ENCODE measurements at regions not wholly inside any gene's neighbourhood (a gene's known extent, or its start where the extent isn't known, plus 50 kb on each side); places are given as distances from the start of the nearest gene placed in this dataset.
"Not testable (repeated sequence)": the region's sequence is repeated elsewhere in the genome, so short reads cannot be mapped to it uniquely, and the experiment has no call there.

DNA sequence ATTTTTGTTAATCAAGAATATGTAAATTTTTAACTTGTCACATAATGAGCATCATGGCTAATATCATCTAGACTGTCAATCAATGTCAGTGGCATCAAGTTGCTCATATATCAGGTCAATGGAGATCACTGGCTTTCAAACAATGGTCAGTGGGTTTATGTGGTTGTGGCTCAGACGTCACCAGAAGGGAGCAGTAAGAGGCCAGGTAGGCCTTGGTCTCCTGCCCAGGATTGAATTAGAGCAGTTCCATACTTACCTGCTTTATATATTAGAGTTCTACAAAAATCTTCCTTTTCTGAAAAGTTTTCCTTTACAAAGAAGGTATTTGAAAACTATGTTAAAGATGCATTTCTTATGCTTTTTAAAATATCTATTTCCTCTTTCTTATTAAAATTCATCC lies 206.3 kb upstream of the B3GALT2 start:
- peaks cover 0 to 4% (median 0%) of the 10 kb centered on the region in 6 donors for H3K9me3 Mint-ChIP-seq
- DNase-seq = no peak
- peaks cover 0 to 3% (median 0%) of the 10 kb centered on the region in 3 donors for H3K27me3 Mint-ChIP-seq (ENCODE audit: low read depth in 3 of 3)
- peaks cover 0 to 4% (median 0%) of the 10 kb centered on the region in 3 donors for H3K36me3 Mint-ChIP-seq
- no peak overlapping the region for H3K4me3 Mint-ChIP-seq
- no peak overlapping the region for H3K27ac Mint-ChIP-seq
- H3K4me1 Mint-ChIP-seq = no peaks in the 10 kb centered on the region

DNA sequence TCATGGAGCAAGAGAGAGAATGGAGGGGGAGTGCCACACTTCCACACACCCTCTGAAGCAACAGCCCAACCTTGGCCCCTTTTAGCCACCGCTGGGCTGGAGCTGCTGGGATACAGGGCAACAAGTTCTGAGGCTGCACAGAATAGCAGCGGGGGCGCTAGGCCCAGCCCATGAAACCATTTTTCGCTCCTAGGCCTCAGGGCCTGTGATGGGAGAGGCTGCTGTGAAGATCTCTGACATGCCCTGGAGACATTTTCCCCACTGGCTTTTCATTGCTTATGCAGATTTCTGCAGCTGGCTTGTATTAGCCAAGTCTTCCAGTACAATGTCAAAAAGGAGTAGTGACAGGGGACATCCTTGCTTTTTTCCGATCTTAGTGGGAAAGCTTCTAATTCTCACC lies 202.3 kb upstream of the B3GALT2 start:
- no peak for DNase-seq
- peaks cover 0 to 6% (median 0%) of the 10 kb centered on the region in 6 donors for H3K9me3 Mint-ChIP-seq
- H3K4me3 Mint-ChIP-seq = no peak overlapping the region
- H3K27ac Mint-ChIP-seq = no peak overlapping the region
- H3K27me3 Mint-ChIP-seq (ENCODE audit: low read depth in 3 of 3) = no peaks in the 10 kb centered on the region
- no peaks in the 10 kb centered on the region for H3K4me1 Mint-ChIP-seq
- H3K36me3 Mint-ChIP-seq = peaks cover 0 to 4% (median 0%) of the 10 kb centered on the region in 3 donors

GRCh38 chr1:193388165-193388564 lies 201.8 kb upstream of the B3GALT2 start:
- Mint-ChIP-seq H3K36me3 (peaks cover 0 to 4% (median 0%) of the 10 kb centered on the region in 3 donors), H3K9me3 (peaks cover 0 to 6% (median 0%) of the 10 kb centered on the region in 6 donors), H3K4me3 (no peak overlapping the region), H3K27me3 (ENCODE audit: low read depth in 3 of 3) (no peaks in the 10 kb centered on the region), H3K4me1 (no peaks in the 10 kb centered on the region), H3K27ac (no peak overlapping the region)
- DNase-seq = no peak

DNA sequence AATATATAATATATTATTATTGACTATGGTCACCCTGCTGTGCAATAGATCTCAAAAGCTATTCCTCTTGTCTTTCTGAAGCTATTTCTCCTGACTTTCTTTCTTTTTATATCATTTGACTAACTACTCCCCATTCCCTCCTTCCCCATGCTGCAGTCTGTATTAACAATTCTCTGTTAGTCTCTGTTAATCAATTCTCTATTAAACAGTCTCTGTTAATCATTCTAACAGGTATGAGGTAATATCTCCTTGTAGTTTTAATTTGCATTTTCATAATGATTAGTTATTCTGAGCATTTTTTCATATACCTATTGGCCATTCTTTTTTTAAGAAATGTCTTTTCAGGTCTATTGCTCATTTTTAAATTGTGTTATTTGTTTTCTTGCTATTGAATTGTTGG lies 201.0 kb upstream of the B3GALT2 start:
- H3K27me3 Mint-ChIP-seq (ENCODE audit: low read depth in 3 of 3) = no peaks in the 10 kb centered on the region
- no peak overlapping the region for H3K4me3 Mint-ChIP-seq
- H3K9me3 Mint-ChIP-seq = peaks cover 0 to 6% (median 0%) of the 10 kb centered on the region in 6 donors
- peaks cover 0 to 4% (median 0%) of the 10 kb centered on the region in 3 donors for H3K36me3 Mint-ChIP-seq
- no peak for DNase-seq
- H3K4me1 Mint-ChIP-seq = no peaks in the 10 kb centered on the region
- H3K27ac Mint-ChIP-seq = no peak overlapping the region

- H3K4me1 Mint-ChIP-seq; H3K9me3 Mint-ChIP-seq; H3K27me3 Mint-ChIP-seq (ENCODE audit: low read depth in 3 of 3): not testable (repeated sequence)
Observed at GRCh38 chr1:193378451-193378850, 192.0 kb upstream of the B3GALT2 start.

DNA sequence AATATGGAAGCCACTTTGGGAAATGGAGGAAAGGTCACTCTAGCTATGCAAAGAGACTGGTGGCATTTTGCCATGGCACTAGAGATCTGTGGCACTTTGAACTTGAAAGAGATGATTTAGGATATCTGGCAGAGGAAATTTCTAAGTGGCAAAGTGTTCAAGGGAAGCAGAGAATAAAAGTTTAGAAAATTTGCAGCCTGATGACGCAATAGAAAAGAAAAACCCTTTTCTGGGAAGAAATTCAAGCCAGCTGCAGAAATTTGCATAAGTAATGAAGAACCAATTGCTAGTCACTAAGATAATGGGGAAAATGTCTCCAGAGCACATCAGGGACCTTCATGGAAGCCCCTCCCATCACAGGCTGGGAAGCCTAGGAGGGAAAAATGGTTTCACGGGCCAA lies 191.1 kb upstream of the B3GALT2 start:
- Mint-ChIP-seq H3K9me3 (no peaks in the 10 kb centered on the region), H3K4me1 (peaks cover 0 to 1% of the 10 kb centered on the region in 2 donors), H3K36me3 (no peaks in the 10 kb centered on the region), H3K27ac (no peak overlapping the region), H3K27me3 (ENCODE audit: low read depth in 3 of 3) (peaks cover 0 to 6% (median 0%) of the 10 kb centered on the region in 3 donors), H3K4me3 (no peak overlapping the region)
- no peak for DNase-seq

More at GRCh38 chr1:193378451-193378850, 192.0 kb upstream of the B3GALT2 start:
- H3K27ac Mint-ChIP-seq, H3K36me3 Mint-ChIP-seq, DNase-seq, H3K4me3 Mint-ChIP-seq: not testable (repeated sequence)

- Mint-ChIP-seq H3K36me3 (no peaks in the 10 kb centered on the region), H3K4me3 (no peak overlapping the region), H3K27ac (no peak overlapping the region), H3K4me1 (peaks cover 6 to 14% of the 10 kb centered on the region in 2 donors), H3K27me3 (ENCODE audit: low read depth in 3 of 3) (peaks cover 0 to 3% (median 2%) of the 10 kb centered on the region in 3 donors), H3K9me3 (no peaks in the 10 kb centered on the region)
- DNase-seq = no peak
Observed at GRCh38 chr1:193372553-193372952, 186.1 kb upstream of the B3GALT2 start.

- peak in 1 of 3 donors; percentile 13 for DNase-seq
- H3K36me3 Mint-ChIP-seq = no peaks in the 10 kb centered on the region
- H3K4me1 Mint-ChIP-seq = peaks cover 6 to 15% of the 10 kb centered on the region in 2 donors
- H3K4me3 Mint-ChIP-seq = peak overlapping the region; percentile 38 to 57 (median 49)
- no peaks in the 10 kb centered on the region for H3K9me3 Mint-ChIP-seq
- H3K27me3 Mint-ChIP-seq (ENCODE audit: low read depth in 3 of 3) = peaks cover 2 to 3% (median 2%) of the 10 kb centered on the region in 3 donors
- H3K27ac Mint-ChIP-seq = peak overlapping the region; percentile 21 to 76 (median 48)
Observed at GRCh38 chr1:193368302-193368701, 181.9 kb upstream of the B3GALT2 start.

- Mint-ChIP-seq H3K4me3 (peak overlapping the region in 2 of 5 donors; percentile 40 to 54), H3K27ac (peak overlapping the region in 2 of 6 donors; percentile 47 to 76), H3K36me3 (no peaks in the 10 kb centered on the region), H3K27me3 (ENCODE audit: low read depth in 3 of 3) (peaks cover 2 to 3% (median 2%) of the 10 kb centered on the region in 3 donors), H3K9me3 (no peaks in the 10 kb centered on the region), H3K4me1 (peaks cover 6 to 15% of the 10 kb centered on the region in 2 donors)
- no peak for DNase-seq
Observed at GRCh38 chr1:193367863-193368262, 181.4 kb upstream of the B3GALT2 start.

GRCh38 chr1:193366764-193367507 lies 180.5 kb upstream of the B3GALT2 start:
- no peaks in the 10 kb centered on the region for H3K9me3 Mint-ChIP-seq
- H3K27me3 Mint-ChIP-seq (ENCODE audit: low read depth in 3 of 3) = peaks cover under 1 to 3% (median 2%) of the 10 kb centered on the region in 3 donors
- H3K4me1 Mint-ChIP-seq = peaks cover 6 to 15% of the 10 kb centered on the region in 2 donors
- no peak for DNase-seq
- H3K27ac Mint-ChIP-seq = no peak overlapping the region
- H3K4me3 Mint-ChIP-seq = no peak overlapping the region
- H3K36me3 Mint-ChIP-seq = no peaks in the 10 kb centered on the region

GRCh38 chr1:193365966-193366365 lies 179.6 kb upstream of the B3GALT2 start:
- Mint-ChIP-seq H3K36me3 (no peaks in the 10 kb centered on the region), H3K4me3 (no peak overlapping the region), H3K9me3 (no peaks in the 10 kb centered on the region), H3K27me3 (ENCODE audit: low read depth in 3 of 3) (peaks cover 0 to 8% (median 2%) of the 10 kb centered on the region in 3 donors), H3K4me1 (peaks cover 6 to 15% of the 10 kb centered on the region in 2 donors), H3K27ac (no peak overlapping the region)
- DNase-seq = no peak

- Mint-ChIP-seq H3K27me3 (ENCODE audit: low read depth in 3 of 3) (peaks cover 0 to 5% (median 5%) of the 10 kb centered on the region in 3 donors), H3K4me3 (no peak overlapping the region), H3K9me3 (no peaks in the 10 kb centered on the region), H3K36me3 (no peaks in the 10 kb centered on the region), H3K27ac (no peak overlapping the region), H3K4me1 (no peaks in the 10 kb centered on the region)
- DNase-seq = no peak
Observed at GRCh38 chr1:193359631-193360030, 173.2 kb upstream of the B3GALT2 start.

- DNase-seq = no peak
- Mint-ChIP-seq H3K4me3 (no peak overlapping the region), H3K27ac (no peak overlapping the region)
Observed at GRCh38 chr1:193358419-193358818, 172.0 kb upstream of the B3GALT2 start.

DNA sequence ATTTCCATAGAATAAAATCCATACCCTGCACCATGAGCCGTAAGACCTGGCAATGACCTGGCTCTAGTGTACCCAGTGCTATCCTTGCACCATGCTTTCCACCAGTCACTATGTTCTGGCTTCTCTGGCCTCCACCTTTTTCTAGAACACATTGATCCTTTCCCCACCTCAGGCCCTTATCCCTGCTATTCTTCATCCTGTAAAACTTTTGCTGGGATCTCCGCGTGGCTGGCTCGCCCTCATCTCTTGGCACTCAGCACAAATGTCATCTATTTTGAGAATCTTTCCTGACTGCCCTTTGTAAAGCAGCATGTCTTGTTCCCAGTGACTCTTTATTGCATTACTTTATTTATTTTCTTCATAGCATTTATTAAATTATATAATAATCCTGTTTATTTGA lies 169.8 kb upstream of the B3GALT2 start:
- Mint-ChIP-seq H3K9me3 (peaks cover 0 to 3% (median 0%) of the 10 kb centered on the region in 6 donors), H3K27me3 (ENCODE audit: low read depth in 3 of 3) (peaks cover 0 to 7% (median 5%) of the 10 kb centered on the region in 3 donors), H3K36me3 (no peaks in the 10 kb centered on the region), H3K4me3 (no peak overlapping the region), H3K4me1 (no peaks in the 10 kb centered on the region), H3K27ac (no peak overlapping the region)
- DNase-seq = no peak

More at GRCh38 chr1:193358419-193358818, 172.0 kb upstream of the B3GALT2 start:
- peaks cover 0 to 6% (median 5%) of the 10 kb centered on the region in 3 donors for H3K27me3 Mint-ChIP-seq (ENCODE audit: low read depth in 3 of 3)
- H3K36me3 Mint-ChIP-seq = no peaks in the 10 kb centered on the region
- H3K9me3 Mint-ChIP-seq = peaks cover 0 to 1% (median 0%) of the 10 kb centered on the region in 6 donors
- no peaks in the 10 kb centered on the region for H3K4me1 Mint-ChIP-seq
